ENCODE measurements at regions not wholly inside any gene's neighbourhood (a gene's known extent, or its start where the extent isn't known, plus 50 kb on each side); places are given as distances from the start of the nearest gene placed in this dataset.

DNA sequence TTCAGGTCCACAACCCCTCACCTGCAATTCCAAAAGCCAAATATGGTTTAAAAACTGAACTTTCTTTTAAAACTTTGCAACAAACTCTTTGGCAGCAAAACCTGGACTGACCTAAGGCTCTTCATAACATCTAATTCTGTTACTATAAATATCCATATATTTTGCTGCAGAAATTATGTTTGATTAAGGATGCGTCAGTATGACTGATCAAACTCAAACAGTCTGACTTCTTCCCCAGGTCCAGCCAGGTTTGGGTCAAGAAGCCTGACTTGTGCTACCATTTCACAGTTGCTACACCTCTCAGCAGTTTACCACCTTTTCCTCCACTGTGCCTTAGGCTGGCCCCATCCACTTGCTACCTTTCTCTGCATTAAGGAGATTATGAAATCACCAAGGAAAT, 127.0 kb upstream of the DUSP22 start:
- intact Hi-C loops (cut with micrococcal nuclease; ENCODE audit: unreplicated experiment) (no loop called here), in situ Hi-C loops (cut with HindIII; ENCODE audit: low pct_unique_long_range_greater_than_20kb, low sequenced_read_pairs) (no loop called here)
- no peak overlapping the region for H3K4me3 ChIP-seq (ENCODE audit: low read depth in 2 of 2, low read length in 2 of 2)

GRCh38 chr6:165906-166305, 126.4 kb upstream of the DUSP22 start:
- POLR2A ChIA-PET: no interaction called here
- ATAC-seq: no peak
- Histone ChIP-seq H3K4me3 (ENCODE audit: low read depth in 2 of 2, low read length in 2 of 2) (no peak overlapping the region), H3K27me3 (ENCODE audit: control insufficient read depth, insufficient read depth, low read length) (peaks cover 8% of the 10 kb centered on the region; the same call in 1 of the 2 replicates), H3K9me3 (ENCODE audit: control insufficient read depth, insufficient read depth, low read depth, low read length) (no peaks in the 10 kb centered on the region), H3K27ac (ENCODE audit: low read length) (no peak overlapping the region), H3K4me1 (ENCODE audit: control insufficient read depth, insufficient read depth, low read length) (no peaks in the 10 kb centered on the region), H3K36me3 (ENCODE audit: control insufficient read depth, insufficient read depth, low read length) (no peaks in the 10 kb centered on the region)
- no TSS peak for BruUV-seq (replicated peaks)
- CTCF ChIA-PET: no interaction called here
- TF ChIP-seq SIN3A (IDR thresholded peaks at IDR 0.05; ENCODE audit: borderline replicate concordance, insufficient read depth, low read depth, low read length): no peak
- TF ChIP-seq REST (IDR thresholded peaks at IDR 0.05; ENCODE audit: insufficient read depth in 1 of 2, low read depth in 2 of 2, low read length in 1 of 2): no peak
- no peak for TF ChIP-seq POLR2AphosphoS5 (IDR thresholded peaks at IDR 0.05; ENCODE audit: low read depth, low read length)
- TF ChIP-seq TCF7L2 (IDR thresholded peaks at IDR 0.05; ENCODE audit: low read depth, low read length): no peak
- no peak for TF ChIP-seq CTCF (IDR thresholded peaks at IDR 0.05)
- intact Hi-C loops (cut with micrococcal nuclease; ENCODE audit: unreplicated experiment): no loop called here
- DNase-seq (ENCODE audit: low read depth, low spot score): no peak
- in situ Hi-C loops (cut with HindIII; ENCODE audit: low pct_unique_long_range_greater_than_20kb, low sequenced_read_pairs): no loop called here

More for the DNA sequence above, 127.0 kb upstream of the DUSP22 start:
- ATAC-seq (no peak), DNase-seq (ENCODE audit: low read depth, low spot score) (no peak)
- H3K36me3 ChIP-seq (ENCODE audit: control insufficient read depth, insufficient read depth, low read length): no peaks in the 10 kb centered on the region
- TF ChIP-seq POLR2AphosphoS5 (IDR thresholded peaks at IDR 0.05; ENCODE audit: low read depth, low read length) (no peak), SIN3A (IDR thresholded peaks at IDR 0.05; ENCODE audit: borderline replicate concordance, insufficient read depth, low read depth, low read length) (no peak), REST (IDR thresholded peaks at IDR 0.05; ENCODE audit: insufficient read depth in 1 of 2, low read depth in 2 of 2, low read length in 1 of 2) (no peak), TCF7L2 (IDR thresholded peaks at IDR 0.05; ENCODE audit: low read depth, low read length) (no peak), CTCF (IDR thresholded peaks at IDR 0.05) (no peak)
- POLR2A ChIA-PET: no interaction called here
- no peaks in the 10 kb centered on the region for H3K9me3 ChIP-seq (ENCODE audit: control insufficient read depth, insufficient read depth, low read depth, low read length)
- peaks cover 8% of the 10 kb centered on the region; the same call in 1 of the 2 replicates for H3K27me3 ChIP-seq (ENCODE audit: control insufficient read depth, insufficient read depth, low read length)
- H3K4me1 ChIP-seq (ENCODE audit: control insufficient read depth, insufficient read depth, low read length): no peaks in the 10 kb centered on the region
- CTCF ChIA-PET: no interaction called here
- H3K27ac ChIP-seq (ENCODE audit: low read length): no peak overlapping the region
- BruUV-seq (replicated peaks): no TSS peak

Measured in Panc1 (cell line).